ENCODE measurements at regions not wholly inside any gene's neighbourhood (a gene's known extent, or its start where the extent isn't known, plus 50 kb on each side); places are given as distances from the start of the nearest gene placed in this dataset.

- peaks cover 2% of the 10 kb centered on the region for H3K36me3 Mint-ChIP-seq (ENCODE audit: unreplicated experiment)
- H3K9me3 Mint-ChIP-seq (ENCODE audit: unreplicated experiment): no peaks in the 10 kb centered on the region
- no peak for TF ChIP-seq CTCF (IDR thresholded peaks at IDR 0.05; ENCODE audit: partially characterized antibody, unreplicated experiment)
- no peak overlapping the region for H3K4me3 Mint-ChIP-seq (ENCODE audit: unreplicated experiment)
- H3K27me3 Mint-ChIP-seq (ENCODE audit: unreplicated experiment): no peaks in the 10 kb centered on the region
- DNase-seq: no peak
- peaks cover 6% of the 10 kb centered on the region for H3K4me1 Mint-ChIP-seq (ENCODE audit: low read depth, unreplicated experiment)
- no peak overlapping the region for H3K27ac Mint-ChIP-seq (ENCODE audit: unreplicated experiment)
Observed at GRCh38 chr18:7329016-7329415, 98.1 kb downstream of the LRRC30 start.

GRCh38 chr18:7332452-7332851 lies 101.6 kb downstream of the LRRC30 start:
- Mint-ChIP-seq H3K36me3 (ENCODE audit: unreplicated experiment) (peaks cover 4% of the 10 kb centered on the region), H3K4me3 (ENCODE audit: unreplicated experiment) (no peak overlapping the region), H3K27ac (ENCODE audit: unreplicated experiment) (no peak overlapping the region), H3K9me3 (ENCODE audit: unreplicated experiment) (no peaks in the 10 kb centered on the region), H3K4me1 (ENCODE audit: low read depth, unreplicated experiment) (no peaks in the 10 kb centered on the region), H3K27me3 (ENCODE audit: unreplicated experiment) (no peaks in the 10 kb centered on the region)
- no peak for DNase-seq
- TF ChIP-seq CTCF (IDR thresholded peaks at IDR 0.05; ENCODE audit: partially characterized antibody, unreplicated experiment): no peak

GRCh38 chr18:7333025-7333562 lies 102.2 kb downstream of the LRRC30 start:
- Mint-ChIP-seq H3K36me3 (ENCODE audit: unreplicated experiment) (peaks cover 4% of the 10 kb centered on the region), H3K4me3 (ENCODE audit: unreplicated experiment) (no peak overlapping the region), H3K4me1 (ENCODE audit: low read depth, unreplicated experiment) (no peaks in the 10 kb centered on the region), H3K27me3 (ENCODE audit: unreplicated experiment) (no peaks in the 10 kb centered on the region), H3K27ac (ENCODE audit: unreplicated experiment) (no peak overlapping the region), H3K9me3 (ENCODE audit: unreplicated experiment) (no peaks in the 10 kb centered on the region)
- no peak for DNase-seq
- TF ChIP-seq CTCF (IDR thresholded peaks at IDR 0.05; ENCODE audit: partially characterized antibody, unreplicated experiment): no peak

GRCh38 chr18:7334973-7335568 lies 104.2 kb downstream of the LRRC30 start:
- Mint-ChIP-seq H3K27ac (ENCODE audit: unreplicated experiment) (no peak overlapping the region), H3K9me3 (ENCODE audit: unreplicated experiment) (no peaks in the 10 kb centered on the region), H3K27me3 (ENCODE audit: unreplicated experiment) (no peaks in the 10 kb centered on the region), H3K4me3 (ENCODE audit: unreplicated experiment) (no peak overlapping the region), H3K4me1 (ENCODE audit: low read depth, unreplicated experiment) (no peaks in the 10 kb centered on the region), H3K36me3 (ENCODE audit: unreplicated experiment) (peaks cover 4% of the 10 kb centered on the region)
- DNase-seq: no peak
- no peak for TF ChIP-seq CTCF (IDR thresholded peaks at IDR 0.05; ENCODE audit: partially characterized antibody, unreplicated experiment)

- Mint-ChIP-seq H3K27me3 (ENCODE audit: unreplicated experiment) (no peaks in the 10 kb centered on the region), H3K4me3 (ENCODE audit: unreplicated experiment) (no peak overlapping the region), H3K9me3 (ENCODE audit: unreplicated experiment) (peaks cover 2% of the 10 kb centered on the region), H3K4me1 (ENCODE audit: low read depth, unreplicated experiment) (no peaks in the 10 kb centered on the region), H3K27ac (ENCODE audit: unreplicated experiment) (no peak overlapping the region), H3K36me3 (ENCODE audit: unreplicated experiment) (peaks cover 4% of the 10 kb centered on the region)
- DNase-seq: no peak
- TF ChIP-seq CTCF (IDR thresholded peaks at IDR 0.05; ENCODE audit: partially characterized antibody, unreplicated experiment): no peak
Observed at GRCh38 chr18:7336623-7337022, 105.7 kb downstream of the LRRC30 start.
